ENCODE measurements at regions not wholly inside any gene's neighbourhood (a gene's known extent, or its start where the extent isn't known, plus 50 kb on each side); places are given as distances from the start of the nearest gene placed in this dataset.

DNA sequence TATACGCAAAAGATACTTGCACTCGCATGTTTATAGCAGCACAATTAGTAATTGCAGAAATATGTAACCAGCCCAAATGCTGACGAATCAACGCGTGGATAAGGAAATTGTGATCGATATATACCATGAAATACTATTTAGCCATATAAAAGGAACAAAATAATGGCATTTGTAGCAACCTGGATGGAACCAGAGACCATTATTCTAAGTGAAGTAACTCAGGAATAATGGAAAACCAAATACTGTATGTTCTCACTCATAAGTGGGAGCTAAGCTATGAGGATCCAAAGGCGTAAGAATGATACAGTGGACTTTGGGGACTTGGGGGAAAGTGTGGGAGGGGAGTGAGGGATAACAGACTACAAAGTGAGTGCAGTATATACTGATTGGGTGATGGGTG, 1008.0 kb upstream of the CRIM1 start:
- no peak for DNase-seq (ENCODE audit: low spot score)
- intact Hi-C loops (cut with micrococcal nuclease; ENCODE audit: unreplicated experiment), result no loop called here

GRCh38 chr2:35343135-35343534, 1012.4 kb upstream of the CRIM1 start:
- H4K20me1 ChIP-seq (ENCODE audit: insufficient read depth, low read length), result no peaks in the 10 kb centered on the region
- no peak overlapping the region for H3K4me3 ChIP-seq (ENCODE audit: low read depth, low read length, poor library complexity, severe bottlenecking)
- H3K4me2 ChIP-seq (ENCODE audit: low read length), result no peak overlapping the region
- no peak overlapping the region for H2AFZ ChIP-seq (ENCODE audit: low read length)
- H3K4me1 ChIP-seq (ENCODE audit: insufficient read depth, low read length, poor library complexity, severe bottlenecking), result no peaks in the 10 kb centered on the region
- no TSS peak for BruUV-seq (replicated peaks)
- ChIA-PET POLR2A (no interaction called here), CTCF (ENCODE audit: unreplicated experiment) (no interaction called here)
- H3K36me3 ChIP-seq (ENCODE audit: insufficient read depth, low read length), result no peaks in the 10 kb centered on the region
- TF ChIP-seq, protein P1, sequence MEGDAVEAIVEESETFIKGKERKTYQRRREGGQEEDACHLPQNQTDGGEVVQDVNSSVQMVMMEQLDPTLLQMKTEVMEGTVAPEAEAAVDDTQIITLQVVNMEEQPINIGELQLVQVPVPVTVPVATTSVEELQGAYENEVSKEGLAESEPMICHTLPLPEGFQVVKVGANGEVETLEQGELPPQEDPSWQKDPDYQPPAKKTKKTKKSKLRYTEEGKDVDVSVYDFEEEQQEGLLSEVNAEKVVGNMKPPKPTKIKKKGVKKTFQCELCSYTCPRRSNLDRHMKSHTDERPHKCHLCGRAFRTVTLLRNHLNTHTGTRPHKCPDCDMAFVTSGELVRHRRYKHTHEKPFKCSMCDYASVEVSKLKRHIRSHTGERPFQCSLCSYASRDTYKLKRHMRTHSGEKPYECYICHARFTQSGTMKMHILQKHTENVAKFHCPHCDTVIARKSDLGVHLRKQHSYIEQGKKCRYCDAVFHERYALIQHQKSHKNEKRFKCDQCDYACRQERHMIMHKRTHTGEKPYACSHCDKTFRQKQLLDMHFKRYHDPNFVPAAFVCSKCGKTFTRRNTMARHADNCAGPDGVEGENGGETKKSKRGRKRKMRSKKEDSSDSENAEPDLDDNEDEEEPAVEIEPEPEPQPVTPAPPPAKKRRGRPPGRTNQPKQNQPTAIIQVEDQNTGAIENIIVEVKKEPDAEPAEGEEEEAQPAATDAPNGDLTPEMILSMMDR (conservative IDR thresholded peaks at IDR 0.05; ENCODE audit: low read length), result peak; percentile 72
- no peak for TF ChIP-seq EZH2phosphoT487 (IDR thresholded peaks at IDR 0.05; ENCODE audit: borderline replicate concordance, low read depth, low read length)
- intact Hi-C loops (cut with micrococcal nuclease; ENCODE audit: unreplicated experiment), result no loop called here
- no peaks in the 10 kb centered on the region for H3K9me2 ChIP-seq (ENCODE audit: insufficient read depth, low read length)
- H3K9me3 ChIP-seq (ENCODE audit: low read length), result no peaks in the 10 kb centered on the region
- H3K27ac ChIP-seq (ENCODE audit: low read depth, low read length, poor library complexity, severe bottlenecking), result no peak overlapping the region
- peak; percentile 7 for DNase-seq (ENCODE audit: low spot score)
- no peaks in the 10 kb centered on the region for H3K79me2 ChIP-seq (ENCODE audit: insufficient read depth, low read depth, low read length)

More for the DNA sequence above, 1008.0 kb upstream of the CRIM1 start:
- no peak overlapping the region for H3K27ac ChIP-seq (ENCODE audit: low read depth, low read length, poor library complexity, severe bottlenecking)
- POLR2A ChIA-PET, result no interaction called here
- no TSS peak for BruUV-seq (replicated peaks)
- no peaks in the 10 kb centered on the region for H3K36me3 ChIP-seq (ENCODE audit: insufficient read depth, low read length)
- H3K9me3 ChIP-seq (ENCODE audit: low read length), result no peaks in the 10 kb centered on the region
- no peaks in the 10 kb centered on the region for H4K20me1 ChIP-seq (ENCODE audit: insufficient read depth, low read length)
- TF ChIP-seq EZH2phosphoT487 (IDR thresholded peaks at IDR 0.05; ENCODE audit: borderline replicate concordance, low read depth, low read length), result no peak
- TF ChIP-seq, protein P1 (conservative IDR thresholded peaks at IDR 0.05; ENCODE audit: low read length), result no peak
- H3K4me3 ChIP-seq (ENCODE audit: low read depth, low read length, poor library complexity, severe bottlenecking), result no peak overlapping the region
- no peaks in the 10 kb centered on the region for H3K79me2 ChIP-seq (ENCODE audit: insufficient read depth, low read depth, low read length)
- H3K4me2 ChIP-seq (ENCODE audit: low read length), result no peak overlapping the region
- no peaks in the 10 kb centered on the region for H3K4me1 ChIP-seq (ENCODE audit: insufficient read depth, low read length, poor library complexity, severe bottlenecking)
- CTCF ChIA-PET (ENCODE audit: unreplicated experiment), result no interaction called here
- H3K9me2 ChIP-seq (ENCODE audit: insufficient read depth, low read length), result no peaks in the 10 kb centered on the region
- H2AFZ ChIP-seq (ENCODE audit: low read length), result no peak overlapping the region

GRCh38 chr2:35339211-35339610, 1016.4 kb upstream of the CRIM1 start:
- ChIA-PET POLR2A (no interaction called here), CTCF (ENCODE audit: unreplicated experiment) (no interaction called here)
- Histone ChIP-seq H2AFZ (ENCODE audit: low read length) (no peak overlapping the region), H3K9me3 (ENCODE audit: low read length) (no peaks in the 10 kb centered on the region), H3K4me1 (ENCODE audit: insufficient read depth, low read length, poor library complexity, severe bottlenecking) (no peaks in the 10 kb centered on the region), H3K4me2 (ENCODE audit: low read length) (no peak overlapping the region), H3K79me2 (ENCODE audit: insufficient read depth, low read depth, low read length) (no peaks in the 10 kb centered on the region), H4K20me1 (ENCODE audit: insufficient read depth, low read length) (no peaks in the 10 kb centered on the region), H3K4me3 (ENCODE audit: low read depth, low read length, poor library complexity, severe bottlenecking) (no peak overlapping the region), H3K27ac (ENCODE audit: low read depth, low read length, poor library complexity, severe bottlenecking) (no peak overlapping the region), H3K9me2 (ENCODE audit: insufficient read depth, low read length) (no peaks in the 10 kb centered on the region), H3K36me3 (ENCODE audit: insufficient read depth, low read length) (no peaks in the 10 kb centered on the region)
- BruUV-seq (replicated peaks), result no TSS peak
- intact Hi-C loops (cut with micrococcal nuclease; ENCODE audit: unreplicated experiment), result no loop called here
- TF ChIP-seq EZH2phosphoT487 (IDR thresholded peaks at IDR 0.05; ENCODE audit: borderline replicate concordance, low read depth, low read length), result no peak
- TF ChIP-seq, protein P1 (conservative IDR thresholded peaks at IDR 0.05; ENCODE audit: low read length), result no peak
- DNase-seq (ENCODE audit: low spot score), result no peak

Data from OCI-LY7 (cell line).